ENCODE measurements at regions not wholly inside any gene's neighbourhood (a gene's known extent, or its start where the extent isn't known, plus 50 kb on each side); places are given as distances from the start of the nearest gene placed in this dataset.

- no peak for TF ChIP-seq CTCF (IDR thresholded peaks at IDR 0.05)
- ATAC-seq: no peak
These were observed 71.3 kb downstream of the MYL12B start for GRCh38 chr18:3333056-3333720.

GRCh38 chr18:3333721-3334386 is 71.9 kb downstream of the MYL12B start:
- TF ChIP-seq CTCF (IDR thresholded peaks at IDR 0.05): no peak

More at GRCh38 chr18:3333056-3333720, 71.3 kb downstream of the MYL12B start:
- Histone ChIP-seq H3K9me3 (no peaks in the 10 kb centered on the region), H3K27me3 (ENCODE audit: low read depth) (no peaks in the 10 kb centered on the region), H3K4me3 (no peak overlapping the region), H3K36me3 (no peaks in the 10 kb centered on the region), H3K27ac (no peak overlapping the region), H3K4me1 (no peaks in the 10 kb centered on the region)
- intact Hi-C loops (cut with DNase I): no loop called here
- DNase-seq: no peak

GRCh38 chr18:3340015-3340681 is 78.2 kb downstream of the MYL12B start:
- intact Hi-C loops (cut with DNase I): no loop called here
- H3K27ac ChIP-seq: no peak overlapping the region
- peak in 1 of 2 donors; percentile 39 for ATAC-seq
- no peak for TF ChIP-seq CTCF (IDR thresholded peaks at IDR 0.05)
- no peaks in the 10 kb centered on the region for H3K9me3 ChIP-seq
- no peak overlapping the region for H3K4me3 ChIP-seq
- H3K4me1 ChIP-seq: no peaks in the 10 kb centered on the region
- DNase-seq: no peak
- no peaks in the 10 kb centered on the region for H3K27me3 ChIP-seq (ENCODE audit: low read depth)
- H3K36me3 ChIP-seq: no peaks in the 10 kb centered on the region

More at GRCh38 chr18:3333721-3334386, 71.9 kb downstream of the MYL12B start:
- ATAC-seq (no peak), DNase-seq (no peak)
- intact Hi-C loops (cut with DNase I): no loop called here
- Histone ChIP-seq H3K9me3 (no peaks in the 10 kb centered on the region), H3K4me3 (no peak overlapping the region), H3K4me1 (no peaks in the 10 kb centered on the region), H3K36me3 (no peaks in the 10 kb centered on the region), H3K27ac (no peak overlapping the region), H3K27me3 (ENCODE audit: low read depth) (no peaks in the 10 kb centered on the region)

- DNase-seq (no peak), ATAC-seq (no peak)
- TF ChIP-seq CTCF (IDR thresholded peaks at IDR 0.05): no peak
- H3K27ac ChIP-seq: no peak overlapping the region
- no peaks in the 10 kb centered on the region for H3K27me3 ChIP-seq (ENCODE audit: low read depth)
- H3K9me3 ChIP-seq: no peaks in the 10 kb centered on the region
- H3K4me1 ChIP-seq: no peaks in the 10 kb centered on the region
- no peaks in the 10 kb centered on the region for H3K36me3 ChIP-seq
- H3K4me3 ChIP-seq: no peak overlapping the region
- intact Hi-C loops (cut with DNase I): no loop called here
These were observed 78.8 kb downstream of the MYL12B start for GRCh38 chr18:3340682-3341097.

GRCh38 chr18:3342628-3343027 is 80.7 kb downstream of the MYL12B start:
- intact Hi-C loops (cut with DNase I): no loop called here
- Histone ChIP-seq H3K4me3 (no peak overlapping the region), H3K9me3 (no peaks in the 10 kb centered on the region), H3K27ac (no peak overlapping the region), H3K4me1 (no peaks in the 10 kb centered on the region), H3K36me3 (no peaks in the 10 kb centered on the region), H3K27me3 (ENCODE audit: low read depth) (no peaks in the 10 kb centered on the region)
- ATAC-seq (no peak), DNase-seq (no peak)
- TF ChIP-seq CTCF (IDR thresholded peaks at IDR 0.05): no peak
